Neural progenitor cell (in vitro differentiated cells): ENCODE measurements at regions not wholly inside any gene's neighbourhood (a gene's known extent, or its start where the extent isn't known, plus 50 kb on each side); places are given as distances from the start of the nearest gene placed in this dataset.
"Not testable (repeated sequence)": the region's sequence is repeated elsewhere in the genome, so short reads cannot be mapped to it uniquely, and the experiment has no call there.

Experiments used
- CTCF ChIP-seq: fragments of 200-600 bp; sonication (generic); IDR thresholded peaks from 2 replicates; pipeline ENCODE4 v1.5.1; 2017; ENCODE audit warnings: antibody characterized with exemption, mild to moderate bottlenecking
- EZH2 ChIP-seq: fragments of 200-600 bp; sonication (generic); IDR thresholded peaks from 2 replicates; pipeline ENCODE4 v1.6.1; 2017; ENCODE audit warnings: antibody characterized with exemption, mild to moderate bottlenecking, moderate library complexity

- TF ChIP-seq EZH2, CTCF: not testable (repeated sequence)
Measured at GRCh38 chr11:69900822-69901302, 81.6 kb upstream of the FGF3 start.
